Suprapubic skin (tissue), 4 donors: ENCODE measurements at regions not wholly inside any gene's neighbourhood (a gene's known extent, or its start where the extent isn't known, plus 50 kb on each side); places are given as distances from the start of the nearest gene placed in this dataset.

Source experiments
- DNase-seq, 2 donors: peaks; one replicate each; pipeline ENCODE4 v3.0.0-alpha.2; 2019; ENCODE audit warnings: low spot score in 2 of 2
- H3K27ac ChIP-seq: fragments of 200-600 bp; sonication (generic); one replicate; pipeline ENCODE4 v1.5.1; 2019
- H3K27me3 ChIP-seq: fragments of 200-600 bp; sonication (generic); one replicate; pipeline ENCODE4 v1.5.1; 2019
- H3K36me3 ChIP-seq: fragments of 200-600 bp; sonication (generic); one replicate; pipeline ENCODE4 v1.5.1; 2019
- H3K4me1 ChIP-seq: fragments of 200-600 bp; sonication (generic); one replicate; pipeline ENCODE4 v1.5.1; 2019
- H3K4me3 ChIP-seq: fragments of 200-600 bp; sonication (generic); one replicate; pipeline ENCODE4 v1.5.1; 2019; ENCODE audit warnings: mild to moderate bottlenecking
- H3K9me3 ChIP-seq: fragments of 200-600 bp; sonication (generic); one replicate; pipeline ENCODE4 v1.5.1; 2019
- EP300 ChIP-seq: sonication (generic); formaldehyde crosslinking; IDR thresholded peaks from one replicate; pipeline ENCODE4 v1.6.1; 2017; ENCODE audit warnings: antibody characterized with exemption
- POLR2A ChIP-seq, 2 donors: fragments of 450-650 bp; IDR thresholded peaks; one replicate each; pipeline ENCODE4 v1.6.1; 2017; ENCODE audit warnings: antibody characterized with exemption in 2 of 2, mild to moderate bottlenecking in 2 of 2, moderate library complexity in 2 of 2
- POLR2AphosphoS5 ChIP-seq, 3 donors: sonication (generic); formaldehyde crosslinking; IDR thresholded peaks; one replicate each; pipeline ENCODE4 v1.6.1; 2017; ENCODE audit warnings: antibody characterized with exemption in 3 of 3
- WGBS: methylation state at CpG from one replicate; pipeline ENCODE4 v1.1.5; 2018; 5-methylcytosine and 5-hydroxymethylcytosine counted together
- TF ChIP-seq, protein P1 (sequence below), 2 donors: fragments of 200-600 bp in 1 of 2; fragments of 450-650 bp in 1 of 2; sonication (generic) in 1 of 2; IDR thresholded peaks; one replicate each; pipeline ENCODE4 v1.5.1; 2016 to 2019; ENCODE audit warnings: antibody characterized with exemption in 2 of 2, mild to moderate bottlenecking in 1 of 2, moderate library complexity in 1 of 2

DNA sequence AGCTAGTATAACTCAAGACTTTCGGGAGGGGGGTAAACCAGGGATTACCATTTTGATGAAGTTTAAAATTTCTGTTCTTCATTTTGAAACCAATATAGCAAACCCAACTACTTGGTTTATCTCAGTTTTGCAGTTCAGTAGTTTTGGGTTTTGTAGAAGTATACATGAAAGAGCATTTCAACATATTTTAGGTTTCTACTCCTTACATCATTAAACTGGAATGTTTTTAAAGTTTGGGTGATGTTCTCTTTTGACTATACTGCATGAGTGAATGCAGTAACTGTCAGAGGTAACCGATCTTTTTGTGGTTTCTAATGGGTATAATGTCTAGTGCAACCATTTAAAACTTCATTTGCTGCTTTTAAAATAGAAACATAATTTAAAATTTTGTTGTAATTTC is 248.3 kb upstream of the MAD2L1 start:
- no peaks in the 10 kb centered on the region for H3K4me1 ChIP-seq
- TF ChIP-seq EP300 (no peak), POLR2AphosphoS5 (IDR thresholded peaks at IDR 0.05) (no peak), POLR2A (IDR thresholded peaks at IDR 0.05) (no peak)
- TF ChIP-seq, protein P1, sequence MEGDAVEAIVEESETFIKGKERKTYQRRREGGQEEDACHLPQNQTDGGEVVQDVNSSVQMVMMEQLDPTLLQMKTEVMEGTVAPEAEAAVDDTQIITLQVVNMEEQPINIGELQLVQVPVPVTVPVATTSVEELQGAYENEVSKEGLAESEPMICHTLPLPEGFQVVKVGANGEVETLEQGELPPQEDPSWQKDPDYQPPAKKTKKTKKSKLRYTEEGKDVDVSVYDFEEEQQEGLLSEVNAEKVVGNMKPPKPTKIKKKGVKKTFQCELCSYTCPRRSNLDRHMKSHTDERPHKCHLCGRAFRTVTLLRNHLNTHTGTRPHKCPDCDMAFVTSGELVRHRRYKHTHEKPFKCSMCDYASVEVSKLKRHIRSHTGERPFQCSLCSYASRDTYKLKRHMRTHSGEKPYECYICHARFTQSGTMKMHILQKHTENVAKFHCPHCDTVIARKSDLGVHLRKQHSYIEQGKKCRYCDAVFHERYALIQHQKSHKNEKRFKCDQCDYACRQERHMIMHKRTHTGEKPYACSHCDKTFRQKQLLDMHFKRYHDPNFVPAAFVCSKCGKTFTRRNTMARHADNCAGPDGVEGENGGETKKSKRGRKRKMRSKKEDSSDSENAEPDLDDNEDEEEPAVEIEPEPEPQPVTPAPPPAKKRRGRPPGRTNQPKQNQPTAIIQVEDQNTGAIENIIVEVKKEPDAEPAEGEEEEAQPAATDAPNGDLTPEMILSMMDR (IDR thresholded peaks at IDR 0.05): no peak
- WGBS: 86% methylated on average over 2 of the region's 2 CpGs
- H3K9me3 ChIP-seq: no peaks in the 10 kb centered on the region
- H3K4me3 ChIP-seq: no peak overlapping the region
- H3K27me3 ChIP-seq: no peaks in the 10 kb centered on the region
- DNase-seq: no peak
- no peak overlapping the region for H3K27ac ChIP-seq
- no peaks in the 10 kb centered on the region for H3K36me3 ChIP-seq

DNA sequence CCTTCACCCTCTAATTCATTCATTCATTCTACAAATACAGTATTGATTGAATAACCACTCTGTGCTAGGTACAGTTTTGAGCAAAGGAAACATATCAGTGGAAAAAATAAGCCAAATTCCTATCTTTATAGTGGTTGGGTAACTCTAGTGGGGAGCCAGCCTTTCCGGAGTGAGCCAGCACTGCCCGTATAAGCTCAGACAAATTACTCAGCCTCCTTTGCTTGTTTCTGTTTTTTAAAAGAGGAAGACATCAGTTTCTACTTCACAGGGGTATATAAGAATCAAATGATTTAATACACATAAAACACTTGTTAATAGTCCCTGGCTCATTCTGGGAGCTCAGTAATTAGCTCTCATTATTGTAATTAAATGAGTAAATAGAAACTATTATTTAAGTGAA is 238.2 kb upstream of the MAD2L1 start:
- DNase-seq: no peak
- WGBS: 37% methylated on average over 2 of the region's 2 CpGs
- Histone ChIP-seq H3K9me3 (no peaks in the 10 kb centered on the region), H3K36me3 (no peaks in the 10 kb centered on the region), H3K27me3 (no peaks in the 10 kb centered on the region), H3K27ac (no peak overlapping the region), H3K4me1 (no peaks in the 10 kb centered on the region), H3K4me3 (no peak overlapping the region)
- TF ChIP-seq, protein P1 (IDR thresholded peaks at IDR 0.05): no peak
- no peak for TF ChIP-seq POLR2A (IDR thresholded peaks at IDR 0.05)
- no peak for TF ChIP-seq POLR2AphosphoS5 (IDR thresholded peaks at IDR 0.05)
- no peak for TF ChIP-seq EP300

DNA sequence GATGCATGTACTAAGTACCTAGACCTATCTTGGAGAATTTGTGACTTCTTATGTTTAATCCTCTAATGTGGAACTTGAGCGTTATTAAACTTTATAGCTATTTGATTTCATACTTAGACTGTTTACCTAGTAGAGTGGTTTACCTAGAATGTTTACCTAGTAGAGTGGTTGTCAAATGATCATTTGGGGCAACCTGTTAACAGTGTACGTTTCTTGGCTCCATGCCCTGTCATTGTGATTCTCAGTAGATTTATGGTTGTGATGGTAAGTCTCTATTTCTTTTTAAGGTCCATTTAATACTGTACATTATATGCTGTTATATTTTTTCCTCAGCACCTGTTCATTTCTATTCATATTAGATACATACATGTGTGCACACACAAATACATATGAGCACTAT is 233.0 kb upstream of the MAD2L1 start:
- H3K27ac ChIP-seq: no peak overlapping the region
- 63% methylated on average over 2 of the region's 2 CpGs for WGBS
- H3K4me3 ChIP-seq: no peak overlapping the region
- no peaks in the 10 kb centered on the region for H3K4me1 ChIP-seq
- H3K36me3 ChIP-seq: no peaks in the 10 kb centered on the region
- no peak for TF ChIP-seq EP300
- TF ChIP-seq, protein P1 (IDR thresholded peaks at IDR 0.05): no peak
- no peak for TF ChIP-seq POLR2A (IDR thresholded peaks at IDR 0.05)
- no peak for TF ChIP-seq POLR2AphosphoS5 (IDR thresholded peaks at IDR 0.05)
- H3K27me3 ChIP-seq: no peaks in the 10 kb centered on the region
- no peak for DNase-seq
- no peaks in the 10 kb centered on the region for H3K9me3 ChIP-seq

DNA sequence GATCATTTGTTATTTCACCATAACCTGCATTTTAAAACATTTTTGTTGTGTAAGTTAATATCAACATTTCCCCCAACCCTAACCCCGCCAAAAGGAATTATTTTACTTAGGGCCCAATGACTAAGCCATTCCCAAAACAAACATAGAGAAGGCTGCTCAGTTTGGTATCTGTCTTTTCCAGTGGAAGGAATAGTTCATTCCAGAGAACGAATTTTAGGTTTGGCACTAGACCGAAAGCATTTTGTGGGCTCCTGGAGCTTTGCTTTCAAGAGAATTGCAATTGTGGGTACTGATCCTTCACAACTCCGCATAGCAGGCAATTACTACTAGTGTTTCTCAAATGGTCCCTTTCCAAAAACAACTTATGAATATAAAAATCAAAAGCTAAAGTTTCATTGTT is 226.7 kb upstream of the MAD2L1 start:
- H3K27ac ChIP-seq: no peak overlapping the region
- 70% methylated on average over 4 of the region's 4 CpGs for WGBS

DNA sequence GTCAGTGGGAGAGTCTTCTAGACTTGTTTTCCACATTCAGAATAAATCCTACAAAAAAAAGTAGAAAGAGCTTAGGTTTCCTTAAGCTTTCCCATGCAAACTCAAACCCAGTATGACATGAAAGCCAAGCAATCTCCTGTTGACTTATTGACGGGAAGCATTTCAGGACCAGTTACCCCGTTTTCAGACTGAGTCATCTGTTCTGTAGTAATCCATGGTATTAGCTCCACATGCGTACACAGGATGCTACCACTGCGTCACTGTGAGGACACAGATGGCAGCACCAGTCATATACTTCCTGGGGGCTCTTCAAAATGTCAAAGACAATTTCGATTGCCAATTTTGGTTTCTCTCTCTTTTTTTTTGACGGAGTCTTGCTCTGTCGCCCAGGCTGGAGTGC is 224.9 kb upstream of the MAD2L1 start:
- H3K27ac ChIP-seq: no peak overlapping the region
- H3K27me3 ChIP-seq: no peaks in the 10 kb centered on the region
- TF ChIP-seq, protein P1 (IDR thresholded peaks at IDR 0.05): no peak
- no peak for TF ChIP-seq EP300
- TF ChIP-seq POLR2AphosphoS5 (IDR thresholded peaks at IDR 0.05): no peak
- no peak for TF ChIP-seq POLR2A (IDR thresholded peaks at IDR 0.05)
- DNase-seq: no peak
- H3K4me1 ChIP-seq: no peaks in the 10 kb centered on the region
- no peaks in the 10 kb centered on the region for H3K9me3 ChIP-seq
- H3K4me3 ChIP-seq: no peak overlapping the region
- no peaks in the 10 kb centered on the region for H3K36me3 ChIP-seq
- WGBS: 90% methylated on average over 7 of the region's 7 CpGs

More for the DNA sequence above, 226.7 kb upstream of the MAD2L1 start:
- TF ChIP-seq POLR2AphosphoS5 (IDR thresholded peaks at IDR 0.05) (no peak), EP300 (no peak), POLR2A (IDR thresholded peaks at IDR 0.05) (no peak)
- TF ChIP-seq, protein P1 (IDR thresholded peaks at IDR 0.05): no peak
- no peak overlapping the region for H3K4me3 ChIP-seq
- no peaks in the 10 kb centered on the region for H3K4me1 ChIP-seq
- H3K27me3 ChIP-seq: no peaks in the 10 kb centered on the region
- DNase-seq: no peak
- H3K9me3 ChIP-seq: no peaks in the 10 kb centered on the region
- no peaks in the 10 kb centered on the region for H3K36me3 ChIP-seq
